GM12875 (cell line): ENCODE measurements at regions not wholly inside any gene's neighbourhood (a gene's known extent, or its start where the extent isn't known, plus 50 kb on each side); places are given as distances from the start of the nearest gene placed in this dataset.
"Not testable (repeated sequence)": the region's sequence is repeated elsewhere in the genome, so short reads cannot be mapped to it uniquely, and the experiment has no call there.

Experiments
- H3K4me3 ChIP-seq: one replicate; pipeline ENCODE4 v1.5.1; 2011; ENCODE audit warnings: low read depth, low read length, control low read depth
- CTCF ChIP-seq: IDR thresholded peaks from 2 replicates; pipeline ENCODE4 v1.5.1; 2011; ENCODE audit warnings: low read depth, mild to moderate bottlenecking, control low read depth, inconsistent platforms, low read length, moderate library complexity, borderline replicate concordance; ENCODE audit not compliant: insufficient read depth

GRCh38 chr12:74401035-74401434 lies 136.6 kb upstream of the ATXN7L3B start:
- no peak for TF ChIP-seq CTCF
- no peak overlapping the region for H3K4me3 ChIP-seq

GRCh38 chr12:74401966-74402365 lies 135.7 kb upstream of the ATXN7L3B start:
- H3K4me3 ChIP-seq: no peak overlapping the region
- no peak for TF ChIP-seq CTCF

GRCh38 chr12:74403221-74403470 lies 134.5 kb upstream of the ATXN7L3B start:
- not testable (repeated sequence) for H3K4me3 ChIP-seq

GRCh38 chr12:74408601-74409166 lies 129.0 kb upstream of the ATXN7L3B start:
- no peak for TF ChIP-seq CTCF
- H3K4me3 ChIP-seq: no peak overlapping the region

- no peak overlapping the region for H3K4me3 ChIP-seq
- TF ChIP-seq CTCF: no peak
These were observed 124.9 kb upstream of the ATXN7L3B start for GRCh38 chr12:74412606-74413230.

- peak; percentile 29; the same call in 1 of the 2 replicates for TF ChIP-seq CTCF
These were observed 122.0 kb upstream of the ATXN7L3B start for GRCh38 chr12:74415633-74416032.

GRCh38 chr12:74418573-74418972 lies 119.1 kb upstream of the ATXN7L3B start:
- TF ChIP-seq CTCF: no peak
- no peak overlapping the region for H3K4me3 ChIP-seq

More at GRCh38 chr12:74415633-74416032, 122.0 kb upstream of the ATXN7L3B start:
- no peak overlapping the region for H3K4me3 ChIP-seq

GRCh38 chr12:74424778-74425177 lies 112.9 kb upstream of the ATXN7L3B start:
- TF ChIP-seq CTCF: no peak
- H3K4me3 ChIP-seq: no peak overlapping the region
